ENCODE measurements at regions not wholly inside any gene's neighbourhood (a gene's known extent, or its start where the extent isn't known, plus 50 kb on each side); places are given as distances from the start of the nearest gene placed in this dataset.

GRCh38 chr13:59145381-59145780 lies 1018.3 kb downstream of the DIAPH3 start:
- Histone ChIP-seq H3K4me1 (ENCODE audit: insufficient read depth, low read length, poor library complexity, severe bottlenecking) (no peaks in the 10 kb centered on the region), H3K27ac (ENCODE audit: low read depth, low read length, poor library complexity, severe bottlenecking) (no peak overlapping the region), H3K36me3 (ENCODE audit: insufficient read depth, low read length, poor library complexity, severe bottlenecking) (no peaks in the 10 kb centered on the region), H3K9me3 (ENCODE audit: low read depth, low read length, poor library complexity, severe bottlenecking) (no peaks in the 10 kb centered on the region), H3K27me3 (replicated peaks; ENCODE audit: insufficient read depth, low read depth, low read length, poor library complexity) (no peaks in the 10 kb centered on the region), H3K4me3 (ENCODE audit: low read depth, low read length, poor library complexity, severe bottlenecking) (no peak overlapping the region)
- intact Hi-C loops (cut with micrococcal nuclease; ENCODE audit: unreplicated experiment): no loop called here
- ChIA-PET POLR2A (ENCODE audit: low non-redundant PET) (no interaction called here), CTCF (no interaction called here)
- BruUV-seq (replicated peaks): no TSS peak
- TF ChIP-seq EZH2 (IDR thresholded peaks at IDR 0.05; ENCODE audit: borderline replicate concordance, low read depth, low read length, poor library complexity, severe bottlenecking) (no peak), CTCF (conservative IDR thresholded peaks at IDR 0.05; ENCODE audit: low read depth, low read length) (no peak)
- DNase-seq (ENCODE audit: low spot score): no peak

- intact Hi-C loops (cut with micrococcal nuclease; ENCODE audit: unreplicated experiment): no loop called here
- Histone ChIP-seq H3K4me1 (ENCODE audit: insufficient read depth, low read length, poor library complexity, severe bottlenecking) (no peaks in the 10 kb centered on the region), H3K27ac (ENCODE audit: low read depth, low read length, poor library complexity, severe bottlenecking) (no peak overlapping the region), H3K4me3 (ENCODE audit: low read depth, low read length, poor library complexity, severe bottlenecking) (no peak overlapping the region), H3K27me3 (replicated peaks; ENCODE audit: insufficient read depth, low read depth, low read length, poor library complexity) (no peaks in the 10 kb centered on the region), H3K36me3 (ENCODE audit: insufficient read depth, low read length, poor library complexity, severe bottlenecking) (no peaks in the 10 kb centered on the region), H3K9me3 (ENCODE audit: low read depth, low read length, poor library complexity, severe bottlenecking) (no peaks in the 10 kb centered on the region)
- BruUV-seq (replicated peaks): no TSS peak
- TF ChIP-seq CTCF (conservative IDR thresholded peaks at IDR 0.05; ENCODE audit: low read depth, low read length): no peak
- POLR2A ChIA-PET (ENCODE audit: low non-redundant PET): no interaction called here
- CTCF ChIA-PET: no interaction called here
- no peak for DNase-seq (ENCODE audit: low spot score)
Observed at GRCh38 chr13:59157181-59157580, 1006.5 kb downstream of the DIAPH3 start.

- DNase-seq (ENCODE audit: low spot score): no peak
- Histone ChIP-seq H3K27me3 (replicated peaks; ENCODE audit: insufficient read depth, low read depth, low read length, poor library complexity) (no peaks in the 10 kb centered on the region), H3K4me3 (ENCODE audit: low read depth, low read length, poor library complexity, severe bottlenecking) (no peak overlapping the region), H3K27ac (ENCODE audit: low read depth, low read length, poor library complexity, severe bottlenecking) (no peak overlapping the region), H3K36me3 (ENCODE audit: insufficient read depth, low read length, poor library complexity, severe bottlenecking) (no peaks in the 10 kb centered on the region), H3K4me1 (ENCODE audit: insufficient read depth, low read length, poor library complexity, severe bottlenecking) (no peaks in the 10 kb centered on the region), H3K9me3 (ENCODE audit: low read depth, low read length, poor library complexity, severe bottlenecking) (no peaks in the 10 kb centered on the region)
- ChIA-PET POLR2A (ENCODE audit: low non-redundant PET) (no interaction called here), CTCF (no interaction called here)
- no TSS peak for BruUV-seq (replicated peaks)
- intact Hi-C loops (cut with micrococcal nuclease; ENCODE audit: unreplicated experiment): no loop called here
- no peak for TF ChIP-seq CTCF (conservative IDR thresholded peaks at IDR 0.05; ENCODE audit: low read depth, low read length)
- TF ChIP-seq EZH2 (IDR thresholded peaks at IDR 0.05; ENCODE audit: borderline replicate concordance, low read depth, low read length, poor library complexity, severe bottlenecking): no peak
Observed at GRCh38 chr13:59166174-59166573, 997.6 kb downstream of the DIAPH3 start.

Measured in A673 (cell line).